Stimulated activated CD4-positive, alpha-beta T cell treated with anti-CD3 and anti-CD28 coated beads, TNF-alpha, amount 100 ng/mL, for 48 hours (primary cell): ENCODE measurements at regions not wholly inside any gene's neighbourhood (a gene's known extent, or its start where the extent isn't known, plus 50 kb on each side); places are given as distances from the start of the nearest gene placed in this dataset.
"Not testable (repeated sequence)": the region's sequence is repeated elsewhere in the genome, so short reads cannot be mapped to it uniquely, and the experiment has no call there.

ENCODE experiments used
- DNase-seq, 3 donors: peaks; one replicate each; pipeline ENCODE4 v3.0.0-alpha.2; 2020; ENCODE audit warnings: low read depth in 3 of 3

DNA sequence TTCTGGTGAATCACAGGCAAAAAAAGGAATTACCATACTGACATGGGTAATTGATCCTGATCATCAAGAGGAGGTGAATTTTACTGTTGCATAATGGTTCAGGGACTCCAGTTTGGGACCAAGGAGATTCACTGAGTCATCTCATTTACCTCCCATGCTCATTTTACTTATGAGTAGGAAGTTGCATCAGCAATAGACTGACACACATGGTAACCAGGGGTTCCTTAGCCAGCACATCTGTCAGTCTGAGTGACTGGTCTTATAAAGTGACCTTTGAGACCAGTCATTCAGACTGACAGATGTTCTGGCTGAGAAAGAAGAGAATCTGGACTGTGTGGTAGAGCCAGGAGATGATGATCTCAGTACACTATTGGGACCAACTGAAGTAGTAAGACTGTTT, 384.6 kb upstream of the CD180 start:
- DNase-seq: no peak

DNA sequence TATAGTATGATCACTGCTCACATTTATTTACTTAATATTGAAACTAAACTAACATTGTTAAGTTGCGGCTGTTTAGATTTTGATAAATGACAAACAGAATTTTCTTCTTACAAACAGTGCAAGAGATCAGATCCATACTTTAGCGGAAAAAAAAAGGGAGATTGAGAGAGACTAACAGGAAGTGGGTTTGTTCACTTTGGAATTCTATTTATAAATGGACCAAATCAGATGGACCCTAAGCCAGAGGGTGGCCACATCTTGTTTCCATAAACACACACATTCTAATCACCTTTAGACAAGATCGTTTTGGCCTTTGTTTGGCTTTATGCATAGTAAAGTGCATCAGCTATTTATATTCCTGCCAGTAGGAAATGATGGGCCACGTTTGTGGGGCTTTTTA, 381.4 kb upstream of the CD180 start:
- DNase-seq: no peak

DNA sequence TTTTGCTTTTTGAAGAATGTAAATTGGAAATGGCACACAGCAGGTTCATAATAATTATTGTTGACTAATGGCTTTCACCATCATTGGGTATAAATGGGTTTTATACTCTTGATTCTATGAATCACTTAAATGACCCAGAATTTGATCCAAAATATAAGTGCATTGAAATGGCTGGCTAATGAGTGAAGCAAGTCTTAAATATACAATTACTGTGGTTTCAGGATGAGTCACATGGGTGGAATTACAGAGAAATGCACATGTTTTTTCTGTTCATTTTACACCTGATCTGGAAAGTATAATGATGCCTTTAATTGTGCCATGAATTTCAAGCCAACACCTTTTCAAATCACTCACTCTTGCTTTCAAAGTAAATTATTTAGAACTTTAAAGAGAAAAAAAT, 380.8 kb upstream of the CD180 start:
- no peak for DNase-seq

DNA sequence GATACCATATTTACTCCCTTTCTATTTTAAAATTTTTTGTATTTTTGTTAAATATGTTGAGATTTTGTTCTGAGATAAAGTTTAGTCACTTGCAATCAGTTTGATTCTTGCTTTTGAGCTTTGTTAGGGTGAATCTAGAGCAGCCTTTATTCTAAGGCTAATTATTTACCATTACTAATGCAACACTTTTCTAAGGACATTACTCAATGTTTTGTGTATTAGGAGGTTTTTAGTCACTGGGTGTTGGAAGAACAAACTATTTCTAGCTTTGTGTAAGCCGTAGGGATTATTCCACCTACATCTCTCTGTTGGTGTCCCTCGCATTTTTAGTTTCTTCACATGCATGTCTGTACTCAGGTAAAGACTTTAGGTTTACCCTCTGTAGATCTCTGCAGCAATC, 379.5 kb upstream of the CD180 start:
- DNase-seq: no peak

- DNase-seq: no peak
Observed at GRCh38 chr5:67575087-67575486, 378.5 kb upstream of the CD180 start.

GRCh38 chr5:67561151-67561932, 364.7 kb upstream of the CD180 start:
- DNase-seq: no peak

GRCh38 chr5:67552773-67553172, 356.2 kb upstream of the CD180 start:
- DNase-seq: no peak

- DNase-seq: no peak
Observed at GRCh38 chr5:67549947-67550346, 353.3 kb upstream of the CD180 start.

DNA sequence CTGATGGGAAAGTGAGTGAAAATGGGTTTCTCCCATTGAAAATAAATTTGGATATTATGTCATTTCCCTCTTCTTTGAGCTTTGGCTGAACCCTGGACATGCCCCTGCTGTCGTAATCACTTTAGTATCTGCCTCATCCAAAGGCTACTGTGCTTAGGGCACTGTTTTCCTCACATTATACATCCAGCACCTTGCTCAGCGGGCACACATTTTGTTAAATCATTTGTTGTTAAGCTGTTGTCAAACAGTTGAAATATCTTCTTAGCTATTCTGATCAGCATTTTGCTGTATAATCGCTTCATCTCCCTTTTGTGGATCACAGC, 352.7 kb upstream of the CD180 start:
- no peak for DNase-seq

GRCh38 chr5:67548520-67549295, 352.1 kb upstream of the CD180 start:
- no peak for DNase-seq

- DNase-seq: no peak
Observed at GRCh38 chr5:67547682-67548081, 351.1 kb upstream of the CD180 start.

GRCh38 chr5:67544942-67545341, 348.3 kb upstream of the CD180 start:
- not testable (repeated sequence) for DNase-seq

GRCh38 chr5:67543720-67544270, 347.2 kb upstream of the CD180 start:
- DNase-seq: no peak

DNA sequence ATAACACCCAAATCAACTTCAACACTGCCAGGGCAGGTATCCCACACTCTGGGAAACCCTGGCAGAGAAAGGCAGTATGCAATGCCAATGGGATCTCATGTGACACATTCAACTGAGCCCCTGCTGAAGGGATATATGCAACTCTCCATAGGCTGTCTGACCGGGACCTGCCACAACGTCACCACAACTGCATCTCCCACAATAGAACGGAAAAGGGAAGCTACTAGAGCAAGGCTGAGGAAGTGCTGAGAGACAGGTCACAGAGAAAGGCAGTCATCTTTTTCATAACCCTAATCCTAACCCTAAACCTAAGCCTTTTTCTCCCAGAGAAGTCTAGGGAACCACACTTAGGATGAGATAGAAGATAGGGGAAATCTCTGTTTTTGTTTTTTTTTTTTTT, 345.9 kb upstream of the CD180 start:
- DNase-seq: no peak

GRCh38 chr5:67541875-67542274, 345.3 kb upstream of the CD180 start:
- DNase-seq: no peak

DNA sequence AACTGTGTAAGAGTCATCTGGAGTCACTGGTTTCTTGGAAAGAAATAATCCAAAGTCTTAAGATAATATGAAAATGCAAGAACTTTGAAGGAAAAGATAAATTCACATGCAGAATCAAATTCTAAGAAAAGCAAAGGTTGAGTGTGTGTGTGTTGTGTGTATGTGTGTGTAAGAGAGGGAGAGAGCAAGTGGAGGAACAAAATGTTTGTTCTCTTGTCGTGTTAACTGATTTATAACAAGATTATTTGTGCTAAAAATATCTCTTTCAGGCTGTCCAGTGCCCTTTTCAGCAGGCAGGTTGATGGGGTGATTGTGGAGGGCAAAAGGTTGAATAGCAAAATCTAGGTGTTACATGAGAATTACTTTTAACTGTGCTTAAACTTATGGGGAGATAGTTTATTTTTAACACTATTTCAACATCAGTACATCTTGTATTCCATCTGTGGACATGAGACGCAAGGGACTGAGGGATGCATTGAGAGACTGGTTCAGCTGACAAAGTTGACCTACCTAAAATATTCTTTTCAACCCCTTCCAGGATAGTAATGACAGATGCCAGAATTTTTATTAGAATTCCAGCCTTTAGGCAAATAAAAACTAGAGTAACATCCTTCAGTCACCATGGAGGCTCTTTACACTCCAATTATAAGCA, 342.4 kb upstream of the CD180 start:
- DNase-seq: no peak

DNA sequence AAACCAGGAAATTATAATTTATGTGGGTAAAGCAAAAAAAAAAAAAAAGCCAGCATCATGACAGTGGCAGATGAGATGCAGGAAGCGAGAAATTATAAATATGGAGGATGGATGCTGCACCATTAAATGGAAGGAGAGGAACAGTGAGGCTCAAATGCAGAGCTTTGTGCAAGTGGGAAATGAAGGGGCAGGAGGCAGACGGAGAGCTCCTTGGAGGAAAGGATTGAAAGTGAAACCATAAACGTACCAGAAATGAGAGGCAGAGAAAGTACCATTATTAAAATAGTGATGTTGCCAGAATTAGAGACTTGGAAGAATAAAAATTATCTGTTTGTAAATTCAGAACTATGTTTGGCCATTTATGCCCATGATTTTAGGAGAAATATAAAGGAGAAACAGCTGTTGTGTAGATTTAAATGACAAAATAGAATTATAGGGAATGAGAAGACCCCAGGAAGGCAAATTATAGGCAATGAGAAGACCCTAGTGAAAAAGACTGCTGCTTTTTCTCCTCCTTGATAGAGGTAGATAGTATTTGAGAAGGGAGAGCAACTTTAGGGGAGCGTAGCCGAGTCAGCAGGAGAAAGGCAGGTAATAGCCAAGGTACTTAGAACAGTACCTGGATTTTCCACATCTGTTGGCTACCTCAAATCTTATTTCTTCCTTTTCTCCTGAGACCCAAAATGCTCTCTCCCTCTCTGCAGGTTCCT, 341.0 kb upstream of the CD180 start:
- no peak for DNase-seq

DNA sequence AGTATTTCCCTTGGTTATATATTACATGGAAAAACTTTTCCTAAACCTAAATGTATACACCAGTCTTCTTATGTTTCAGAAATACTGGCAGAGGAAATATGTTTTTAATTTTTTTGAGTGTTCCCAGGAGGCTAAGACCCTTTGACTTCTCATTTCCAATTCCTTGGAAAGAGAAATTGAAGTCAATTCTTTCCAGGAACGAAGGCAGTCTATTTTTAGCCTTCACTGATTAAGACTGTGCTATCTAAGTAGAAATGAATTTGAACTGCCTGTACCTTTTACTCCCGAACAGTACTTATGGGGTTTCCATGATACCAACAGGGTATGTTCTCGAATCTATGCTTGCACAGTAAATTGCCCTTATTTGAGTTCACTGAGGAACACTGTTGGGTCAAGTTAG, 340.3 kb upstream of the CD180 start:
- no peak for DNase-seq

DNA sequence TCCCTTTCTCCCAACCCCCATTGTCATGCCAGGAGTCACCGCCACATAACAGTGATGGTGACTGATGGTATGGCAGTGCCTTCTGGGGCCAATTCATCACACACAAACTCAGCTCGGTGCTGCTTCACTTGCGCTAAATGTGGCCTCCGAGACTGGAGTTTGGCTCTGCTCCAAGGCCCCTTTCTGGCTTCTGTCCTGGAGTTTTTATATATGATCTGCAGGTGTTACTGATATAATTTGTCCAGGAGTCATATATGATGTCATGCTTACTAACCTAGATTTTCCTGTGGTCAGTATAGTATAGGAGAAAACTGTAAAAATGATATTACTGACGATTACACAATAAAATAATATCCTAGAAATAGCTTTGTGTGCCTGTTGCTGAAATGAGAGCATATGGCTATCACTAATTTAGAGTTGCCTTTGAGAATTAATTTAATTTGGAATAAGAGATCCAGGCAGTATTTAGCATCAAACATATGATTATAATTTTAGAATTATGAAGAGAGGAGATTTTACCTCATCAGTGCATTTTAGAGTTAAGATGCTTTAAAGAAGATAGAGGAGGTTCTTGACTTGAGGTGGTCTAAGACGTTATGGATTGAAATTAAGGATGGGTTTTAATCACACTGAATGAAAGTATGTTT, 334.1 kb upstream of the CD180 start:
- DNase-seq: no peak

DNA sequence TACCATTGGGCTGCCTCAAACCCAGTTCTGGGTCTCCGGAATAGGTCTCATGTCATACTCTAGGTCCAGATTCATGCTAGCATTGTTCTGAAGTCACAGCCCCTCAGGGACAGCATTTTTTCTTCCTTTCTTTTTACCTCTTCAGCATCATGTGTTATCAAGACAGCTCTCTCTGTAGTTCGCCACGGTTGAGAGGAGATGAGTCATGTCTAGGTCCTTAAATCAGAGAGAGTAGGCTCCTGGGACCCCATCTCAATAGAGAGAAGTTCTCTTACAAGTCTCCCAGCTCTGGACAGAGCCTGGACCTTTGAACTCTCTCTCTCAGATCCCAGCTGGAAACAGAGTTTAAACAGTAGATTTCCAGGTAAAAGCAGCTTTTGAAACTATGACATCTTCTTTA, 332.4 kb upstream of the CD180 start:
- DNase-seq: no peak

GRCh38 chr5:67526793-67527192, 330.2 kb upstream of the CD180 start:
- DNase-seq: no peak
